HG02885 (cell line): ENCODE measurements at regions not wholly inside any gene's neighbourhood (a gene's known extent, or its start where the extent isn't known, plus 50 kb on each side); places are given as distances from the start of the nearest gene placed in this dataset.

Experiments used
- ATAC-seq: cut with Tn5 transposase; IDR thresholded peaks from one replicate; pipeline ENCODE4 v1.9.1; 2021; ENCODE audit warnings: mild to moderate bottlenecking; ENCODE audit not compliant: unreplicated experiment, poor library complexity

DNA sequence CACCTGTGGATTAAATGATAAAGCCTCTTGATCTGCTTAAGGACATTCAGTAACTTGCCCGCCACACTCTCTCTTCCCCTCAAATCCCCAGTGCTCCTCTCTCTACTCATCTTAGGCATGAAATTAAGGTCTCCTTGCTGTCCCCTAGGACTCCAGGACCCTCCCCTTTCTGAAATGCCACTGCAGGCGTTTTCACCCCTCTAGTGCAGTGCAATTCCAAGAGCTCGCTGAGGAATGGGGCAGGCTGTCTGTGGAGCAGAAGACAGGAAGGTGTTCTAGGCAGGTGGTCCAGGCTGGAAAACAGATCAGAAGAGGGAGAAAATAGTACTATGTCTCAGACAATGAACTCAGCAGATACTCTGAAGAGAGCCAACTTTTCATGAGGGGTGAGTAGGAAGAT, 55.8 kb upstream of the ARHGAP42 start:
- no peak for ATAC-seq

DNA sequence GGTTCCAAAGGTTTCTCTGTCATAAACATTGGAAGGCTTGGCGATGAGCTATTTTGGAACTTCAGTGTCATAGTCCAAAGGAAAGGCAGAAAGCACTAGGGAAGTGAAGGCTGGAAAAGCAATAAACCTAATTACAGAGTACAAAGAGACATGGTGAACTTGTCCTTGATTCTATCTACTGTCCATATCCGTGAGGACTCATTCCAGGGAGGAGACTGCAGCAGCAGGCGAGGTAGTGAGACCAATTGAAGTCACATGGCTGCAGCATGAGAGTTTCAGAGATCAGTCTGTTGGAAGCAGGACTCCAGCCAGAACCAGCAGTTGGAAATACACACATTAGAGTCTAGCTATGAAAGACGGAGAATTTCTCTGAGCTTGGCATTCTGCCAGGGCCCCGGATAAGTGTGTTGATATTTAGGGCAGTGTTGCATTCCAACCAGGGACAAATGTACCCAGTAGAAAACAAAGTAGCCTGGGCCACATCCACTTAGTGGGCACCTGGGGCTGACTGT, 54.1 kb upstream of the ARHGAP42 start:
- no peak for ATAC-seq

DNA sequence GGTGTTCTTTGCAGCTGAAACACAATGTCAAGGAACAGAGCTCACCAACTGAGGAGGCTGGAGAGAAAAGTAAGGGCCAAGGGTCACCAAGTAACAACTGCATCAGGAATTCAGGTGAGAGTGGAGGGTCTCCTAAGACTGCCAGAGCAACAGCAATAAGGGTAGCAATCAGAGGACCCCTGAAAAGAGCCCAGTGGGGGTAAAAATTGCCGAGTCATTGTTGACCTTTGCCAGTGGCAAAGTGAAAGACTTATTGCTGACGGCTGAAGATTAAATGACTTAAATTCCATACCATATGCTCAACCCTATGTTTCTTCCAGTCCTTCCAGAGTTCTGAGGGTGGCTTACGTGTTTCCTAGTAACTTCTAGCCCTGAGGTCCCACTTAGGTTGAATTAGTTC, 51.9 kb upstream of the ARHGAP42 start:
- no peak for ATAC-seq

GRCh38 chr11:100636536-100636935, 50.6 kb upstream of the ARHGAP42 start:
- ATAC-seq: no peak
